ENCODE measurements at regions not wholly inside any gene's neighbourhood (a gene's known extent, or its start where the extent isn't known, plus 50 kb on each side); places are given as distances from the start of the nearest gene placed in this dataset.
A peak's percentile ranks its signal among the peaks of the same experiment; 100 is the strongest.

- no peak for TF ChIP-seq CTCF (conservative IDR thresholded peaks at IDR 0.05; ENCODE audit: low read depth, low read length)
- no peak overlapping the region for H3K4me3 ChIP-seq (ENCODE audit: low read depth, low read length)
- DNase-seq (ENCODE audit: low read depth) = no peak
Observed at GRCh38 chr3:168570404-168571155, 474.9 kb upstream of the GOLIM4 start.

DNA sequence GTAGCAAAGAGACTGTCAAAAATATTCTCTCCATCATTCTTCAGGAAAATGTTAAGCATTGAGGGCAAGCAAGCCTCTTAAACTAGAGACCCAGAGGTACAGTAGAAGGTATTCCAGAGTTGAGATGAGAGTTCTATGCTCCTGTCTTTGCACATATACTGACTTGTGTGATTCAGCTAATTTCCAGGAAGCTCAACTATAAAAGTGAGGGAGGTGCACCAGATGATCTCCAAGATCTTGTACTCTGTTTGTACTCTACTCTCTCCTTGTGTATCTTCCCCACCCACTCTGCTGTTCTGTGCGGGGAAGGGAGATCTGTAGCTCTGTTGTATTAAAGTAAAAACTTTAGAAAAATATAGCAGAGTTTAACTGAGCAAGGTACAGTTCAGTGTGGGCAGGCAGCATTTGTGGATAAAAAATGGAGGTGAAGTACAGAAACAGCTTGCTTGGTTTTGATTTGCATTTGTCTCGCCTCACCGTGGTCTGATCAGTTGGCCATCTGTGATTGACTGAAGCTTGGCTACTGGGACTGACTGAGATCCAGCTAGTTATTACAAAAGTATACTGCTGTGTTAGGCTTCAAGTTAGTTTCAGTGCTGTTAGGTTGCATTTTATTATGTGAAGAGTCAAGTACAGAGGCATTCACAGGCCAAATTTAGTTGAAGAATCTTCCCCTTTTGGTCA lies 463.1 kb upstream of the GOLIM4 start:
- no peak for TF ChIP-seq CTCF (conservative IDR thresholded peaks at IDR 0.05; ENCODE audit: low read depth, low read length)
- no peak overlapping the region for H3K4me3 ChIP-seq (ENCODE audit: low read depth, low read length)
- no peak for DNase-seq (ENCODE audit: low read depth)

DNA sequence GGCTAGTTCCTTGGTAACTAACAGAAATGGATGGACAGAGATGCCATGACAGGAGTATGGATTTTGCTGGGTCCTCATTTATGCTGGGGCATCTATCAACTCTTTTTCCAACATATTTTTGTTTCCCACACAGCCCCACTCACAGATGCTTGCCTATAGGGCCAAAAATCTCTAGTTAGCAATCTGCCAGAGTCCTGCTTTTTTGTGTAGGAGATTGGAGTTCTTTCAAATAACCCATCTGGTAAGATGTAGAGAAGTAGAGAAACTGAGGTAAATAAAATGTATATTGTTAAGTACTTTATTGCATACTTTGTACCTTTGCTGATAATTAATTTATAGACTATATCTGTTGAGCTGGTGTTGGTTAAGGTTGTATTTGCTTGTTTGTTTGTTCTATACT lies 456.5 kb upstream of the GOLIM4 start:
- no peak for TF ChIP-seq CTCF (conservative IDR thresholded peaks at IDR 0.05; ENCODE audit: low read depth, low read length)

GRCh38 chr3:168548719-168549118 lies 453.0 kb upstream of the GOLIM4 start:
- TF ChIP-seq CTCF (conservative IDR thresholded peaks at IDR 0.05; ENCODE audit: low read depth, low read length) = no peak
- DNase-seq (ENCODE audit: low read depth) = no peak
- no peak overlapping the region for H3K4me3 ChIP-seq (ENCODE audit: low read depth, low read length)

More for the DNA sequence above, 456.5 kb upstream of the GOLIM4 start:
- H3K4me3 ChIP-seq (ENCODE audit: low read depth, low read length) = no peak overlapping the region
- no peak for DNase-seq (ENCODE audit: low read depth)

DNA sequence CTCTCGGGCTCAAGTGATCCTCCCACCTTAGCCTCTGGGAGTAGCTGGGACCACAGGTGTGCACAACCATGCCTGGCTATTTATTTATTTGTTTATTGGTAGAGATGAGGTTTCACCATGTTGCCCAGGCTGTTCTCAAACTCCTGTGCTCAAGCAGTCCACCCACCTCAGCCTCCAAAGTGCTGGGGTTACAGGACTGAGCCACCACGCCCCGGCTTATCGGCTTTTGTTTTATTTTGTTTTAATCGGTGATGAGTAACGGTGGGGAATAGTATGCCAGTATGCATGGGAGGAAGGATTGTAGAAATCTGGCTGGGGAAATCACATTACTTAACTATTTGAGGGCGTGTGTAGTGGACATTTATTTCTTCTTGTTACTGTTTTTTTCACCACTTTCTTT lies 451.0 kb upstream of the GOLIM4 start:
- TF ChIP-seq CTCF (conservative IDR thresholded peaks at IDR 0.05; ENCODE audit: low read depth, low read length) = no peak
- no peak overlapping the region for H3K4me3 ChIP-seq (ENCODE audit: low read depth, low read length)
- DNase-seq (ENCODE audit: low read depth) = no peak

- H3K4me3 ChIP-seq (ENCODE audit: low read depth, low read length) = no peak overlapping the region
- no peak for TF ChIP-seq CTCF (conservative IDR thresholded peaks at IDR 0.05; ENCODE audit: low read depth, low read length)
- peak; percentile 18 for DNase-seq (ENCODE audit: low read depth)
Observed at GRCh38 chr3:168545591-168545990, 449.9 kb upstream of the GOLIM4 start.
